K562 (cell line): ENCODE measurements at regions not wholly inside any gene's neighbourhood (a gene's known extent, or its start where the extent isn't known, plus 50 kb on each side); places are given as distances from the start of the nearest gene placed in this dataset.

Experiments
- CHD7 ChIP-seq: fragments of 200-600 bp; sonication (generic); IDR thresholded peaks from one replicate; pipeline ENCODE4 v1.6.1; 2012; ENCODE audit warnings: mild to moderate bottlenecking, low read depth, low read length, inconsistent platforms
- CTCF ChIP-seq, 3 experiments: IDR thresholded peaks in 2 of 3; conservative IDR thresholded peaks in 1 of 3; 2 replicates each; pipeline ENCODE4 v1.5.1; 2011 to 2012; ENCODE audit warnings: low read length in 3 of 3, mild to moderate bottlenecking in 3 of 3, control low read depth in 2 of 3, improper control_type of control experiment in 1 of 3, inconsistent platforms in 1 of 3, low read depth in 1 of 3, mixed read lengths in 1 of 3, moderate library complexity in 1 of 3; ENCODE audit not compliant: insufficient read depth in 2 of 3
- E2F6 ChIP-seq, 2 experiments: IDR thresholded peaks; 2 replicates each; pipeline ENCODE4 v1.6.1; 2011; ENCODE audit warnings: borderline replicate concordance in 1 of 2, control low read depth in 1 of 2, low read depth in 1 of 2, low read length in 1 of 2, mild to moderate bottlenecking in 1 of 2, mixed read lengths in 1 of 2, moderate library complexity in 1 of 2; ENCODE audit not compliant: insufficient read depth in 1 of 2, insufficient read length in 1 of 2, poor library complexity in 1 of 2, severe bottlenecking in 1 of 2; ENCODE audit errors: extremely low read depth in 1 of 2
- JUNB ChIP-seq: fragments of 450-650 bp; formaldehyde crosslinking; conservative IDR thresholded peaks from 2 replicates; pipeline ENCODE4 v1.4.0; 2020; ENCODE audit warnings: mild to moderate bottlenecking
- L3MBTL2 ChIP-seq: fragments of 450-650 bp; IDR thresholded peaks from 2 replicates; pipeline ENCODE4 v1.6.1; 2016; ENCODE audit warnings: mild to moderate bottlenecking, moderate library complexity
- MTA3 ChIP-seq: fragments of 450-650 bp; formaldehyde crosslinking; IDR thresholded peaks from 2 replicates; pipeline ENCODE4 v1.6.1; 2017; ENCODE audit warnings: mild to moderate bottlenecking, borderline replicate concordance
- MYC ChIP-seq, 2 experiments: fragments of 250-450 bp in 1 of 2; sonication (Bioruptor Pico) in 1 of 2; IDR thresholded peaks; 2 replicates each; pipeline versions ENCODE4 v1.5.1 to v1.6.1; 2012 to 2021; ENCODE audit warnings: low read depth in 2 of 2, borderline replicate concordance in 1 of 2, improper control_type of control experiment in 1 of 2, low read length in 1 of 2, mild to moderate bottlenecking in 1 of 2, moderate library complexity in 1 of 2
- ZBTB2 ChIP-seq: fragments of 450-650 bp; IDR thresholded peaks from 2 replicates; pipeline ENCODE4 v1.6.1; 2016; ENCODE audit warnings: antibody characterized with exemption
- ZNF507 ChIP-seq: conservative IDR thresholded peaks from 2 replicates; pipeline ENCODE4 v1.6.1; 2017; ENCODE audit warnings: missing genetic modification characterization, missing compliant biosample characterization
- TF ChIP-seq, protein P1 (sequence below): fragments of 450-650 bp; conservative IDR thresholded peaks from 2 replicates; pipeline ENCODE4 v1.6.1; 2016; ENCODE audit warnings: missing genetic modification characterization, low read depth, mild to moderate bottlenecking, control low read depth, missing compliant biosample characterization
- TF ChIP-seq, protein P2 (sequence below): fragments of 450-650 bp; formaldehyde crosslinking; IDR thresholded peaks from 2 replicates; pipeline ENCODE4 v1.4.0; 2022; ENCODE audit warnings: mild to moderate bottlenecking, moderate library complexity
- TF ChIP-seq, protein P3 (sequence below): fragments of 450-650 bp; formaldehyde crosslinking; IDR thresholded peaks from 2 replicates; pipeline ENCODE4 v1.4.0; 2022; ENCODE audit warnings: missing genetic modification characterization

GRCh38 chr2:156901373-156902031, 356.0 kb upstream of the GALNT5 start:
- TF ChIP-seq CTCF (IDR thresholded peaks at IDR 0.05 in 2 of 3, conservative IDR thresholded peaks at IDR 0.05 in 1 of 3; ENCODE audit: insufficient read depth in 2 of 3, low read depth in 1 of 3, low read length in 3 of 3) = no peak
- TF ChIP-seq MTA3 = no peak
- TF ChIP-seq, protein P1, sequence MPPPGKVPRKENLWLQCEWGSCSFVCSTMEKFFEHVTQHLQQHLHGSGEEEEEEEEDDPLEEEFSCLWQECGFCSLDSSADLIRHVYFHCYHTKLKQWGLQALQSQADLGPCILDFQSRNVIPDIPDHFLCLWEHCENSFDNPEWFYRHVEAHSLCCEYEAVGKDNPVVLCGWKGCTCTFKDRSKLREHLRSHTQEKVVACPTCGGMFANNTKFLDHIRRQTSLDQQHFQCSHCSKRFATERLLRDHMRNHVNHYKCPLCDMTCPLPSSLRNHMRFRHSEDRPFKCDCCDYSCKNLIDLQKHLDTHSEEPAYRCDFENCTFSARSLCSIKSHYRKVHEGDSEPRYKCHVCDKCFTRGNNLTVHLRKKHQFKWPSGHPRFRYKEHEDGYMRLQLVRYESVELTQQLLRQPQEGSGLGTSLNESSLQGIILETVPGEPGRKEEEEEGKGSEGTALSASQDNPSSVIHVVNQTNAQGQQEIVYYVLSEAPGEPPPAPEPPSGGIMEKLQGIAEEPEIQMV (tag) = no peak
- TF ChIP-seq ZBTB2 = no peak
- TF ChIP-seq, protein P2, sequence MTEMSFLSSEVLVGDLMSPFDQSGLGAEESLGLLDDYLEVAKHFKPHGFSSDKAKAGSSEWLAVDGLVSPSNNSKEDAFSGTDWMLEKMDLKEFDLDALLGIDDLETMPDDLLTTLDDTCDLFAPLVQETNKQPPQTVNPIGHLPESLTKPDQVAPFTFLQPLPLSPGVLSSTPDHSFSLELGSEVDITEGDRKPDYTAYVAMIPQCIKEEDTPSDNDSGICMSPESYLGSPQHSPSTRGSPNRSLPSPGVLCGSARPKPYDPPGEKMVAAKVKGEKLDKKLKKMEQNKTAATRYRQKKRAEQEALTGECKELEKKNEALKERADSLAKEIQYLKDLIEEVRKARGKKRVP (CRISPR knock-in tag) = no peak
- TF ChIP-seq, protein P3, sequence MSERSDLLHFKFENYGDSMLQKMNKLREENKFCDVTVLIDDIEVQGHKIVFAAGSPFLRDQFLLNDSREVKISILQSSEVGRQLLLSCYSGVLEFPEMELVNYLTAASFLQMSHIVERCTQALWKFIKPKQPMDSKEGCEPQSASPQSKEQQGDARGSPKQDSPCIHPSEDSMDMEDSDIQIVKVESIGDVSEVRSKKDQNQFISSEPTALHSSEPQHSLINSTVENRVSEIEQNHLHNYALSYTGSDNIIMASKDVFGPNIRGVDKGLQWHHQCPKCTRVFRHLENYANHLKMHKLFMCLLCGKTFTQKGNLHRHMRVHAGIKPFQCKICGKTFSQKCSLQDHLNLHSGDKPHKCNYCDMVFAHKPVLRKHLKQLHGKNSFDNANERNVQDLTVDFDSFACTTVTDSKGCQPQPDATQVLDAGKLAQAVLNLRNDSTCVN (CRISPR knock-in tag) = no peak
- no peak for TF ChIP-seq ZNF507 (tag)
- TF ChIP-seq CHD7 = no peak
- TF ChIP-seq JUNB (CRISPR knock-in tag) = no peak
- TF ChIP-seq E2F6 (IDR thresholded peaks at IDR 0.05; ENCODE audit: borderline replicate concordance in 1 of 2, extremely low read depth in 1 of 2, insufficient read depth in 1 of 2, insufficient read length in 1 of 2, low read depth in 1 of 2, low read length in 1 of 2, poor library complexity in 1 of 2, severe bottlenecking in 1 of 2) = no peak
- TF ChIP-seq L3MBTL2 = no peak
- no peak for TF ChIP-seq MYC (IDR thresholded peaks at IDR 0.05; ENCODE audit: low read depth, low read length)
- TF ChIP-seq MYC (CRISPR knock-in tag; IDR thresholded peaks at IDR 0.05; ENCODE audit: borderline replicate concordance, low read depth) = no peak
